ENCODE measurements at regions not wholly inside any gene's neighbourhood (a gene's known extent, or its start where the extent isn't known, plus 50 kb on each side); places are given as distances from the start of the nearest gene placed in this dataset.

GRCh38 chr9:3648266-3648665 lies 122.5 kb upstream of the RFX3 start:
- TF ChIP-seq CTCF (IDR thresholded peaks at IDR 0.05; ENCODE audit: low read depth, low read length, missing input control) (no peak), ZBTB33 (IDR thresholded peaks at IDR 0.05) (no peak), RAD21 (IDR thresholded peaks at IDR 0.05) (no peak), YY1 (IDR thresholded peaks at IDR 0.05) (no peak), GABPA (IDR thresholded peaks at IDR 0.05 in 1 of 2, conservative IDR thresholded peaks at IDR 0.05 in 1 of 2) (no peak), REST (IDR thresholded peaks at IDR 0.05) (no peak), ATF3 (IDR thresholded peaks at IDR 0.05) (no peak), EGR1 (IDR thresholded peaks at IDR 0.05; ENCODE audit: low read depth in 2 of 2) (no peak), JUND (IDR thresholded peaks at IDR 0.05) (no peak), SP1 (IDR thresholded peaks at IDR 0.05) (no peak)

All from liver (tissue), 3 donors.